GM19455 (cell line): ENCODE measurements at regions not wholly inside any gene's neighbourhood (a gene's known extent, or its start where the extent isn't known, plus 50 kb on each side); places are given as distances from the start of the nearest gene placed in this dataset.
"Not testable (repeated sequence)": the region's sequence is repeated elsewhere in the genome, so short reads cannot be mapped to it uniquely, and the experiment has no call there.

Experiments used
- ATAC-seq: cut with Tn5 transposase; IDR thresholded peaks from one replicate; pipeline ENCODE4 v1.9.1; 2021; ENCODE audit not compliant: unreplicated experiment

GRCh38 chr11:95652002-95652472 is 137.5 kb downstream of the FAM76B start:
- ATAC-seq: no peak

GRCh38 chr11:95650276-95650675 is 139.3 kb downstream of the FAM76B start:
- ATAC-seq: no peak

DNA sequence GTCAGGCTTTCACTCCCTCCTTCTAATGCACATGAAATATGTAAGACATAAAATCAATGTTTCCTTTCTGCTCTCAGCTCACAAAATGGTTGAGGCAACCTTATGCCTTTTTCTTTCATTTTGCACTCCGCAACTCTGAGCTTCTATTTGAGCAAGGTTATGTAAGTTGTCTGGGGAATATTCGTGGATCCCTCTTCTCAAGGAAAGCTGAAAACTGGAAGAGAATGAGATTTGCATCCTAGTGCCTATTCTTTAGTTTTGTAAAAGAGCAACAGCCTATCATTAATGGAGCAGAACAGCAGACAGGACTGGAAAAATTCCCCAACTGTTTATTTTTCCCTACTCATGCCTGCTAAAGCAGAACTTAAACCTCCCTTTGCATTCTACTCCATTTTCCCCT is 141.7 kb downstream of the FAM76B start:
- ATAC-seq: no peak

GRCh38 chr11:95647355-95647754 is 142.2 kb downstream of the FAM76B start:
- ATAC-seq: no peak

- peak; percentile 100 for ATAC-seq
Observed at GRCh38 chr11:95641495-95641894, 148.1 kb downstream of the FAM76B start.

GRCh38 chr11:95638501-95638900 is 151.1 kb downstream of the FAM76B start:
- ATAC-seq: no peak

- ATAC-seq: no peak
Observed at GRCh38 chr11:95625164-95625900, 164.2 kb downstream of the FAM76B start.

DNA sequence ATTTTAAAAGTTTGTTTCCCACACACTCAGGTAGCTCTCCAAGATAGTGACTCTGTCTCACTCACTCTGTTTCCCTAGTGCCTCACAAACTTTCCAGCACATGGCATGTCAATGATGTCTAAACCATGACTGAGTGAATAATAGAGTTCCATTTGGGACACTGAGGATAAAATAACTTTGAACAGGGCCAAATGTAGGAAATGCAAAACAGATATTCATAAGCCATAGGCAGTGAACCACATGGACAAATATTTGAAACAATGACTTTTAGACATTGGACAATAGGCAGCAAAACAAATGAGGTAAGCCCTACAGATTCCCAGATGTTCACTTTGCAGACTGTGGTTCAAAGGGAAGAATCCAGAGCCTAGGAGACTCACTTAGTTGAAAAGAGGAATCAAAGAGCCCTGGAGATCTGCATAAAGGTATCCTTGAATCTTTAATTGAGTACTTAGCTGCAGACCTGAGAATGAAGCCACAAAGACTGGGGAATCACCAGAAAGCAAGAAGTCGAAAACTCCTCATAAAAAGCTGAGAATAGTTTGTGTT is 173.3 kb downstream of the FAM76B start:
- no peak for ATAC-seq

- ATAC-seq: no peak
Observed at GRCh38 chr11:95611827-95612226, 177.8 kb downstream of the FAM76B start.

- ATAC-seq: not testable (repeated sequence)
Observed at GRCh38 chr11:95610185-95610584, 179.4 kb downstream of the FAM76B start.

- no peak for ATAC-seq
Observed at GRCh38 chr11:95608093-95608492, 181.5 kb downstream of the FAM76B start.

DNA sequence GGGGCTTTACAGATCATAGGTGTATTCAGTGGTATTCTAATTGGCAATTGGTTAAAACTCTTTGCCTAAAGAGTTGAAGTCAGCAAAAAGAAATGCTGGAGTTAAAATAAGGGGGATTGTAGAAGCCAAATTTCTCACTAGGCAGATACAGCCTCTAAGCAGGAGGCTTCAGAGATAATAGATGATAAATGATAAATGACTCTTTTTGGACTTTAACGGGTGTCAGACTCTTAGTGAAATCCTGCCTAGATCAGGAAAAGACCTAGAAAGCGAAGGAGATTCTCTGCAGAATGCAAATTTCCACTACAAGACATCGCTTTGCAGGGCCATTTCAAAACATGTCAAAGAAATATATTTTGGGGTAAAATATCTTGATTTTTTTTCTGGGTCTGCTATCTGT is 182.8 kb downstream of the FAM76B start:
- ATAC-seq: no peak

DNA sequence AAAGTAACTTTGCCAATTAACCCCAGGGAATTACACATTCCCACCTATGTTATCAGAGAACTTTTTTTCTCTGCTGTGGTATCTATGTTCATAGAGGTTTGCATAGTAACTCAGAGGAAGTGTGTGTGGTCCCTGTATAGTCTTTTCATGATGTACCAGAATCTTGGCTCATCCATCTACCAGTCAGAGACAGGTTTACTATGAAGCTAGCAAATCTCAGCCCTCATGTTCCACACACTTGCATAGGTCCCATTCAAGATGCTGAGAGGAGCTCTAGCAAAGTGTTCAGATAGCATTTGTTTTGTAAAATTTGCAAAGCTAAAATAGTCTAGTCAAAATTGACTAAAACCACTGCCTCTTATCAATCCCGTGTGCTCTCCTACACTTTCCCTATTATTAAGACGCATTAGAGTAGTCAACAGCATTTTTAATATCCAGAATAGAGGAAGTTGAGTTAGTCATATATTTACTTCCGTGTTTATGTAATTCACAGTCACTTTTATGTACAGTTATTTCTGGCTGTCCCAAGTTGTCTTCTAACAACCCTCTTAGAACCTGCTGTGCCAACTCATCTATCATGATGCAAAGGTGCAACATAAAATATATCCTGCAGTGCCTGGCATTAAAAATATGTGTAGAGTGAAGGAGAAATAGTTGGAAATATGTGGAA is 184.2 kb downstream of the FAM76B start:
- ATAC-seq: no peak

- no peak for ATAC-seq
Observed at GRCh38 chr11:95599959-95600586, 189.5 kb downstream of the FAM76B start.

DNA sequence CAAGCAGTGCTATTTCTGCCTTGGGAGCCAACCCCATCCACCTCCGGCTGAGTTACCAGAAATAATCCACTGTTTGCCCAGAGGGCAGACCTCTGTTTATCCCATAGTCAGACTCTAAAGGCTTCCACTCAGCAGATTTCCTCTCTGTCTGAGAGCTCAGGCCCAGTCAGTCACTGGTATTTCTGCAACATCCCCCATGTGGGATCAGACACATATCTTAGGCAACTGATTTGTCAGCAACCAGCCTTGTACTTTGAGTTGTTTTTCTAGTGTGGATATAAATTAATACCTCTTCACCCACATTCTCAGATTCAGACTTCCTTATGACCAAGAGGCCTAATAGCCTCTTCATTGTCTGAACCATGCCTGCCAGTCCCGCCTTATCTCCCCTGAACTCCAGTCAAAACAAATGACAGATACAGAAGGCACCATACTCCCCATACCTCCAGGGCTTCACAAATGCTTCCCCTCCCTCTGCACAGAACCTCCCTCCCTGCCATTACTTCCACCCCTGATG is 193.6 kb downstream of the FAM76B start:
- no peak for ATAC-seq

GRCh38 chr11:95595541-95595940 is 194.0 kb downstream of the FAM76B start:
- ATAC-seq: no peak

DNA sequence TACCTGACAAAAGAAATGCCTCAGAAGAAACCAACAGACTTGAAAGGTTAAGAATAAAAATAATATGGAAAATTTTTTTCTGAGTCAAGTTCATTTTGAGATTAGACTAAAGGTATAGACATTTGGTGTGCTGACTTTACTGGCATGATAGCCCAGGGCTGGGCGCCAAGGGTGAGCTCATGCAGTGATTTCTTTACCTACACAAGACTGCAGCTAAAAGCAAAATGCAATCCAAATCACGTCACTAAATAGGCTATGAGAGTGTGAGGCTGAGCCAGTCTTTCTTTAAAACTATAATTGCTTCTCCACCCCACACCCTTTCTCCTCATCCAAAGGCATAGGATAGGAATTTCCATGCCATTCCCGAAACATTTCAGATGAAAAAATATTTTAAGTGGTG is 196.5 kb downstream of the FAM76B start:
- no peak for ATAC-seq

DNA sequence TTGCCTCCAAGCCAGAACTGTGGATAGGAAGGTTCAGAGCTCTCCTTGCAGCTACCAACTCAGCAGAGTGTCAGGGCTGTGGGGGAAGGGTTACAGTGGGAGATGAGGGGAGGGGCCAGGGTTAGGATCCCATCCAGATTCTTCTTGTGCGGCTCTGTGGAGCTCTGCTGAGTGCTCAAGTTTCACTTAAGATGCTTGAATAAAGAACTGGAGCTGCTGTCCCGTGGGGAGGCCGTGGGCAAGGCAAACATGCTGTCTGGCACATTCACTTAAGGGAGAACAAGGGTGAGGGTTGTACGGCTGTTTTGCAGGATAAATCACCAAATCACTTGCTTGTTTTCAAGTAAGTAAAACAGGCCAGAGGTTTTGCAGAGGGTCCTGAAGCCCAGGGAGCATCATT is 197.1 kb downstream of the FAM76B start:
- no peak for ATAC-seq

GRCh38 chr11:95589893-95590612 is 199.5 kb downstream of the FAM76B start:
- ATAC-seq: no peak

DNA sequence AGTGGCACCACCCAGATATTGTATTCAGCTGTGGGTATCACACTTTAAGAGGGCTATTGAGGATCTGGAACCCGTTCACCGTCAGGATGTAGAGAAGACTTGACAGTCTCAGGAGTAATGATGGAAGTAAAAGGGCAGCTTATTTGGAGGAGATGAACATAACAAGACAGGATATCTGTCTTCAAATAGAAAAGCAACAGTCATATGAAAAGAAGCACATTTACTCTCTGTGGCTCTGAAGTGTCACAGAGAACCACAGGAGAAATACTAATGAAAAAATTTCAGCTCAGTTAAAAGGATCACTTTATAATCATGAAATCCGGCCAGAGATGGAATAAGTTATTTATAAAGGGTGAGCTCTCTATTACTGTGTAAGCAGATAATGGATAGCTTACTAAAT is 200.8 kb downstream of the FAM76B start:
- ATAC-seq: no peak

- ATAC-seq: no peak
Observed at GRCh38 chr11:95586661-95587060, 202.9 kb downstream of the FAM76B start.
